Kidney (tissue), 13 donors: ENCODE measurements at regions not wholly inside any gene's neighbourhood (a gene's known extent, or its start where the extent isn't known, plus 50 kb on each side); places are given as distances from the start of the nearest gene placed in this dataset.

Experiments used
- DNase-seq, 5 donors: peaks; one replicate each; pipeline ENCODE4 v3.0.0-alpha.2; 2013 to 2020
- FAIRE-seq: peaks from 2 replicates; lab custom pipeline; 2012; peaks lifted over from hg19 to GRCh38; lab: Jason Lieb, UNC
- H3K27ac ChIP-seq, 2 donors: one replicate each; pipeline ENCODE4 v1.7.0; 2013; ENCODE audit warnings: low read depth in 2 of 2, low read length in 2 of 2, inconsistent platforms in 1 of 2
- H3K27me3 ChIP-seq: one replicate; pipeline ENCODE4 v1.7.1; 2013; ENCODE audit warnings: low read length, inconsistent platforms; ENCODE audit not compliant: control insufficient read depth, insufficient read depth
- H3K36me3 ChIP-seq, 3 donors: one replicate each; pipeline versions ENCODE4 v1.7.0 to v1.7.1; 2013; ENCODE audit warnings: low read length in 3 of 3, control low read depth in 1 of 3, inconsistent platforms in 1 of 3; ENCODE audit not compliant: insufficient read depth in 3 of 3, control insufficient read depth in 2 of 3
- H3K4me1 ChIP-seq, 3 donors: one replicate each; pipeline versions ENCODE4 v1.7.0 to v1.7.1; 2013; ENCODE audit warnings: low read length in 3 of 3, inconsistent platforms in 1 of 3, low read depth in 1 of 3; ENCODE audit not compliant: control insufficient read depth in 2 of 3, insufficient read depth in 2 of 3
- H3K4me3 ChIP-seq, 3 donors: one replicate each; pipeline versions ENCODE4 v1.7.0 to v1.8.1; 2013; ENCODE audit warnings: low read length in 3 of 3, control low read depth in 1 of 3, inconsistent platforms in 1 of 3
- H3K9ac ChIP-seq, 3 donors: one replicate each; pipeline versions ENCODE4 v1.7.0 to v1.7.1; 2013; ENCODE audit warnings: low read length in 3 of 3, control low read depth in 1 of 3, inconsistent platforms in 1 of 3
- H3K9me3 ChIP-seq, 3 donors: one replicate each; pipeline versions ENCODE4 v1.7.0 to v1.7.1; 2013; ENCODE audit warnings: low read length in 3 of 3, control low read depth in 1 of 3, inconsistent platforms in 1 of 3; ENCODE audit not compliant: control insufficient read depth in 2 of 3, insufficient read depth in 1 of 3
- intact Hi-C: fragments of 100-400 bp; cut with DNase I; formaldehyde crosslinking; loops from one replicate; pipeline ENCODE4 v1.11.1; 2022
- TF ChIP-seq, protein P1 (sequence below): IDR thresholded peaks from 3 replicates; pipeline ENCODE4 v1.5.1; 2012; ENCODE audit warnings: mild to moderate bottlenecking, moderate library complexity, borderline replicate concordance; ENCODE audit not compliant: insufficient read depth; ENCODE audit errors: extremely low read depth
- donor health status: control.
- donor health status: control.
- donor health status: control.
- donor health status: control.
- donor health status: control.
- donor health status: DM: yes; HTN: yes; CAD: no.
- donor health status: Normal renal cell carcinoma (clear cell type).

DNA sequence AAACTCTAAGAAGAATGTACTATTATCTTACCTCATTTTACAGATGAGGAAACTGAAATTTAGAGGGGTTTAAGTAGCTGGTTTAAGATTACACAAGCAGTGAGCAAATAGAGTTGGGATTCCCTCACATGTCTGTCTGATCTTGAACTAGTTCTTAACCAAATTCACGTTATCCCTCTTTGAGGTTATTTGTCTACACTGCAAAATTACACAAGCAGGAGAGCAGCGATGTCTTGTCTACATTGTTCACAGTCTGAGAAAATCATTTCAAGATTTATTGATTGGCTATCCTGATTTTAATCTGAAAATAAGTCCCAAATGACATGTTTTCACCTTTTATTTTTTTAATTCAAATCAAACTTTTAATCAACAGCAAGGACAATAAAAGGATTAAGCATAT is 56.9 kb downstream of the SOX9 start:
- Histone ChIP-seq H3K36me3 (no peaks in the 10 kb centered on the region), H3K9ac (no peak overlapping the region), H3K27me3 (no peaks in the 10 kb centered on the region), H3K4me1 (peaks cover 0 to 5% (median 2%) of the 10 kb centered on the region in 3 donors), H3K27ac (no peak overlapping the region), H3K4me3 (no peak overlapping the region), H3K9me3 (no peaks in the 10 kb centered on the region)
- intact Hi-C loops, result no loop called here
- FAIRE-seq, result no peak
- no peak for DNase-seq
- TF ChIP-seq, protein P1, sequence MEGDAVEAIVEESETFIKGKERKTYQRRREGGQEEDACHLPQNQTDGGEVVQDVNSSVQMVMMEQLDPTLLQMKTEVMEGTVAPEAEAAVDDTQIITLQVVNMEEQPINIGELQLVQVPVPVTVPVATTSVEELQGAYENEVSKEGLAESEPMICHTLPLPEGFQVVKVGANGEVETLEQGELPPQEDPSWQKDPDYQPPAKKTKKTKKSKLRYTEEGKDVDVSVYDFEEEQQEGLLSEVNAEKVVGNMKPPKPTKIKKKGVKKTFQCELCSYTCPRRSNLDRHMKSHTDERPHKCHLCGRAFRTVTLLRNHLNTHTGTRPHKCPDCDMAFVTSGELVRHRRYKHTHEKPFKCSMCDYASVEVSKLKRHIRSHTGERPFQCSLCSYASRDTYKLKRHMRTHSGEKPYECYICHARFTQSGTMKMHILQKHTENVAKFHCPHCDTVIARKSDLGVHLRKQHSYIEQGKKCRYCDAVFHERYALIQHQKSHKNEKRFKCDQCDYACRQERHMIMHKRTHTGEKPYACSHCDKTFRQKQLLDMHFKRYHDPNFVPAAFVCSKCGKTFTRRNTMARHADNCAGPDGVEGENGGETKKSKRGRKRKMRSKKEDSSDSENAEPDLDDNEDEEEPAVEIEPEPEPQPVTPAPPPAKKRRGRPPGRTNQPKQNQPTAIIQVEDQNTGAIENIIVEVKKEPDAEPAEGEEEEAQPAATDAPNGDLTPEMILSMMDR, result no peak

DNA sequence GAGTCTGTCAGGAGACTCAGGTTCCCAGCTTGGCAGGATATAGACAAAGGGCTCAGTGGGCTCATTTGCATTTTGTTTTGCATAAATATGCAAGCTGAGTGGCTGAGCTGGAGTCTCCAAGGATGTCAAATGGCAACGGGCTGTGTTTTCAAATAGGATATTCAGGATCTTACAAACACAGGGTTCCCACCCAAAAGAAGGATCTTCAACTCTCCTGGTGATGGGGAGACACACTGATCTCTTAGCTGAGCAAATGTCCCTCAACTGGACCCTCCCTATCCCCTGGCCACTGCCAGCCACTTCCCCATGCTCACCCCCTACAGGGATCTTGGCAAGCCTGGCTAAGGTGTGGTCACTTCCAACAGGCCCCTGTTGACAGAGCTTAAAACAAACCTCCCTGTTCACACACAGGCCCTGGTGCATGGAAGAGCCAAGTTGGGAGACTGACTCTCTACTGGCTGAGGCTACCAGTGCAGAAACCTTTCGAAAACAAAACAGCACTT is 61.6 kb downstream of the SOX9 start:
- DNase-seq, result no peak
- no peaks in the 10 kb centered on the region for H3K9me3 ChIP-seq
- no peaks in the 10 kb centered on the region for H3K4me1 ChIP-seq
- FAIRE-seq, result no peak
- no peaks in the 10 kb centered on the region for H3K27me3 ChIP-seq
- TF ChIP-seq, protein P1, result no peak
- H3K27ac ChIP-seq, result no peak overlapping the region
- intact Hi-C loops, result no loop called here
- no peaks in the 10 kb centered on the region for H3K36me3 ChIP-seq
- H3K9ac ChIP-seq, result no peak overlapping the region
- no peak overlapping the region for H3K4me3 ChIP-seq

DNA sequence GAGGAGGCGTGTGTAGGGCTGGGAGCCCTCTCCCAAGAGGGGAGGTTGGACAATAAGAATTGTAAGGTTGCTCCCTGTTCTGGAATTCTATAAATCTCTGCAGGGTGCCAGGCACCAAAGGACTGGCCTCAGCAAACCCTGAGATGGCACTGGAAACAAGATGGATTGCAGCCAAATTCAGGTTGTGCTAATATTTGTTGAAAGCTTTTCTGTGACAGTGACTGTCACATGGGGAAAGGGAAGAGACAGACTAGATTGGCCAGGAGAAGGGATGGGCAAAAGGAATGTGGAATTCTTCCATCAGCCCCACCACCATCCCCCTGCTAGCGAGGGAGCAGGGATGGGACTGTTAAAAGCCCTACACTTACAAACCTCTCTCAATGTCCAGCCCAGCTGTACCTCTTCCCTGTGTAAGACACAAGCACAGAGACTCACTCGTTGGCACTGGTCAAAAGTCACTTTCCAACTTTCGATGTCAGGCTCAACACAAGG is 62.4 kb downstream of the SOX9 start:
- TF ChIP-seq, protein P1, result no peak
- DNase-seq, result no peak
- no peak overlapping the region for H3K27ac ChIP-seq
- no peak overlapping the region for H3K4me3 ChIP-seq
- no peaks in the 10 kb centered on the region for H3K36me3 ChIP-seq
- no peaks in the 10 kb centered on the region for H3K27me3 ChIP-seq
- H3K9me3 ChIP-seq, result no peaks in the 10 kb centered on the region
- intact Hi-C loops, result no loop called here
- no peaks in the 10 kb centered on the region for H3K4me1 ChIP-seq
- no peak for FAIRE-seq
- no peak overlapping the region for H3K9ac ChIP-seq

DNA sequence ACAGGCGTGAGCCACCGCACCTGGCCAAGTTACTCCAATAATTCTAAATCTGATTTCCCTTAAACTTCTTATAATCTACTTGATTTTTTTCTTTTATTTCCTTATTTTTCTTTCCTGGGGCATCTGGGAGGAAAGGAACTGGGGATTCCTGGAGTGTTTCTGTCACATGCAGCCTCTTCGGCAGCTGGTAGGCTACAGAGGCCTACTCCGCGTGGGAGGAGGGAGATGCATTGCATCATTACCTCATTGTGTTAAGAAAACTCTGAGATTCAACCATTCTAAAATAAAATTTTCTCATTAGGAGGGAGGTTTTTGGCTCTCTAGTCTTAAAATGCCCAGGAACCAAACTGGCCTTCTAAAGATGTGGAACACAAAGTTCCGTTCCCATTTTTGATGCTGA is 64.0 kb downstream of the SOX9 start:
- Histone ChIP-seq H3K27ac (no peak overlapping the region), H3K9me3 (no peaks in the 10 kb centered on the region), H3K4me3 (no peak overlapping the region), H3K9ac (no peak overlapping the region), H3K4me1 (no peaks in the 10 kb centered on the region), H3K36me3 (no peaks in the 10 kb centered on the region), H3K27me3 (no peaks in the 10 kb centered on the region)
- TF ChIP-seq, protein P1, result no peak
- DNase-seq (no peak), FAIRE-seq (no peak)
- intact Hi-C loops, result no loop called here
